Stimulated activated CD8-positive, alpha-beta memory T cell treated with anti-CD3 and anti-CD28 coated beads, Interleukin-4, amount 100 ng/mL, for 48 hours (primary cell): ENCODE measurements at regions not wholly inside any gene's neighbourhood (a gene's known extent, or its start where the extent isn't known, plus 50 kb on each side); places are given as distances from the start of the nearest gene placed in this dataset.
A peak's percentile ranks its signal among the peaks of the same experiment; 100 is the strongest.

Experiments used
- DNase-seq: peaks from one replicate; pipeline ENCODE4 v3.0.0-alpha.2; 2020

DNA sequence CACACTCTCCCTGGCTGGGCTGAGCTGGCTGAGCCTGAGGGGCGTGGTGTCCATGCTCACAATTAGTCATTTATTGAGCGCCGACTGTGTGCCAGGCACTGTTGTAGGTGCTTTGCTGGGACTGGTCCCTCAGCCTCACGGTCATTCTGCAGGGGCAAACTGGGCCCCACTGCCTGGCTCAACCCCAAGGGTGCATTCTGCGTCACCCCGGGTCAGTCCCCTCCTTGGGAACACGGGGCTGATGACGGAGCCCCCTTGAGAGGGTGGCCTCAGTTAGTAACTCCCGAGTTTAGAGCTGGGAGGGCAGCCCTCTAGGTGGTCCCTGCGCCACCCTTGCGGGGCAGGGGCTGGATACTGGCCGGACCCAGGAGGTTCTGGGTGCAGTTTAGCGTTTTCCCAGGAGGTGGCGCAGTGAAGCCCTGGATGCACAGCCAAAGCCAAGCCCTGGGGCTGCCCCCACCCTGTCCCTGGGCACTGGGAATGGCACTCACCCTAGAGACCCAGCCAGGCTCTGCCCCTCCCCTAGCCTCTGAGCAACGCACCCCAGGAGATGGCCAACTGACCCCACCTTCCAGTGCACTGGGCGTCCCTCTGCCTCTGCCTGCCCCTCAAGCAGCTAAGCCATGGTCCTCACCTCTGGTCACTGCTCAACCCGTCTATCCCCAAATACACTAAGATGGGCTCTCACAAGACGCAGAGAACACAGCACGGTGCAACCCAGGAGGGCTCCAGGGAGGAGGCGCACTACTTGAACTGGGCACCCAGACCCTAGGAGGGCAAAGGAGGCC is 243.2 kb upstream of the GSE1 start:
- peak; percentile 85 for DNase-seq

DNA sequence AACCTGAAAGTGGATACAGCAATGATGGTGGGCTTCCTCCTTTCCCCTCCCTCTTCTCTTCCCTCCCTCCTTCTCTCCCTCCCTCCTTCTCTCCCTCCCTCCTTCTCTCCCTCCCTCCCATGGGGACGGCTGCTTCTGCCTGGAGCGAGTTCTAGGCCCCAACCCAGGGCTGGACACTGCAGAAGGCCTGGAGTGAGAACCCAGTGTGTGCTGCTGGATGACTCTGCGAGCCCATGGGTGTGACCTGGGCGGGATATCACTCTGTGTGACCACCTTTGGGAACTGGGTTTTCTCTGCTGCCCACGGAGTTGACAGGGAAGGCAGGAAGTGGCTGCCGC is 242.6 kb upstream of the GSE1 start:
- DNase-seq, result no peak

DNA sequence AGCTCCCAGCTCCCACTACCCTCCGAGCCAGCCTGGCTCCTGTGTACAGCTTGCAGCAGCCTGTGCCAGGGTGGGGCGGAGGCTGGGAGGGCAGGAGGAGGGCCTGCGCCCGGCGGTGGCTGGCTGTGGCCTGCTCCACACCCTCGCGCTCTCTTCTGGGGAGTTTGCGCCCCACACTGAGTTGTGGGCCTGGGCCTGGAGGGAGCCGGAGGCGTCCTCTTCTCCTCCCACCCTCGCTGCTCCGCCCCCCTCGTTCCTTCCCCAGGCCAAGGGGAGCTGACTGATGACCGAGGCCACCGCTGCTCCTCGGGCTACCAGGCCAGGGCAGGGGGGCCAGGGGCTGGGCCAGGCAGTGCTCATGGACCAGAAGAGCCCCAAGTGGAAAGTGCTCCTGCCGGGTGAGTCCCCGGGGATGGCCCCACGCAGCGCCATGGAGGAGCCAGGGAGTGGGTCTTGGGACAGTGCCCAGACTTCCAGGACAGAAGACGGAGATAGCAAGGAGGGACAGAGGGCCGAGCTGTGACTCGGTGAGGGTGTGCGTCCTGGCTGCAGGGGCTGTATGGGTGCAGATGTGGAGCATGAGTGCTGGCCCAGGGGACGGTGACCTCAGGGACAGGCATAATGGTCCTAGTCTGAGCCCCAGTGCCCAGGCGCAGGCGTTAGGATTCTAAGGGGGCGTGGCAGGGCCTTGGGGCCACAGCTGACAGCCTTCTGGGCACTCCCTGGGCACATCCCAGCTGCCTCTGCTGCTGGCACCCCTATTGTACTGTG is 242.1 kb upstream of the GSE1 start:
- no peak for DNase-seq

- DNase-seq, result no peak
These were observed 241.2 kb upstream of the GSE1 start for GRCh38 chr16:85371948-85372347.

GRCh38 chr16:85372627-85373372 is 240.3 kb upstream of the GSE1 start:
- DNase-seq, result peak; percentile 67

- no peak for DNase-seq
These were observed 239.2 kb upstream of the GSE1 start for GRCh38 chr16:85373741-85374570.

DNA sequence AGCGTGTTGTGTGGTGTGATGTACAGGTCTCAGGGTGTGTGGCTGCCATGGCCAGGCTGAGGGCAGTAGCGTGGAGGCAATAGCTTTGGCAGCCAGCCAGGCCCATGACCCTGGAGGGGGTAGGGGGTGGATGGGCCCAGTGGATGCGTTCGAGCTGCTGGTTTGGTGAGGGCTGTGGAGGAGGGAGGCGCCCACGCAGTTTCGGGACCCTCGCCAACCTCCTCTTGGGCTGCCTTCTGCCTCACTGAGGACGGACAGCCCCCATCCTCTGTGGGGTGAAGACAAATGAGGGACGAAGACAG is 238.6 kb upstream of the GSE1 start:
- DNase-seq, result no peak

GRCh38 chr16:85375282-85375681 is 237.8 kb upstream of the GSE1 start:
- DNase-seq, result no peak

- DNase-seq, result no peak
These were observed 236.6 kb upstream of the GSE1 start for GRCh38 chr16:85376292-85377095.

GRCh38 chr16:85377388-85378144 is 235.6 kb upstream of the GSE1 start:
- no peak for DNase-seq

DNA sequence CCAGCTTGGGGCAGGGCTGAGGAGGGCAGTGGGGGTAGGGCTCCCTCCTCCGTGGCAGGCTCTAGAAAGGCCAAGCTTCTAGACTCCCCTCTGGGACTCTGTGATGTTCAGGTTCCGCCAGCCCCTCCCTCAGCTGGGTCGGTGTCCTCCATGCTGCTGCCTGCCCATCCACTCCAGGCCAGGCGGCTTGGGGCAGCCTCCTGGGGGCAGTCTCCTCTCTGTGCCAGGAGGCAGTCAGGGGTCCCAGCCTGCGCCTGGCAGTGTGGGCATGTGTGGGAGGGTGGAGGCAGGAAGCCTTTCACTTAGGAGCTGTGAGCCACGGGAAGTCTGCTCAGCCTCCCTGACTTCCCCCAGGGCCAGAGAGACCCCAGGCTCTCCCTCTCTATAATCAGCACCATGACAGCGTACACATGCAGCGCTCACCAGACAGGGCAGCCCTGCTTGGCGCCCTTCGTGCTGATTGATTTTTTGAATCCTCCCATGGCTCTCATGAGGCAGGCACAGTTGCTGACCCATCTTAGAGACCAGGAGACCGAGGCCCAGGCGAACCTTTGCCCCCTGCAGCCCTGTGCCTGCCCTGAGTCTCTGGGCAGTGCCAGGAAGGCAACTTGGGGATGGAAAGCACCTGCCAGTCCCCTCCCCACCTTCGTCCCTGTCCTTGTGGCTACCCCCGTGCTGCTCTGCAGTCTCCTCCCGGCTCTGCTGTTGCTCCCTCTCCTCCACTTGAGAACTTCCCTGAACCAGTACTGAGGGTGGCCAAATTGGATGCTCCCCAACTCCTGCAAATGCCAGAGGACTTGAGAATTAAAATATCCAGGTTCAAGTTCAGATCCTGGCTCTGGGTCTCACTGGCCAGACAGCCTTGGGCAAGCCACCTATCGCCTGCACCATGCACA is 234.7 kb upstream of the GSE1 start:
- DNase-seq, result no peak

DNA sequence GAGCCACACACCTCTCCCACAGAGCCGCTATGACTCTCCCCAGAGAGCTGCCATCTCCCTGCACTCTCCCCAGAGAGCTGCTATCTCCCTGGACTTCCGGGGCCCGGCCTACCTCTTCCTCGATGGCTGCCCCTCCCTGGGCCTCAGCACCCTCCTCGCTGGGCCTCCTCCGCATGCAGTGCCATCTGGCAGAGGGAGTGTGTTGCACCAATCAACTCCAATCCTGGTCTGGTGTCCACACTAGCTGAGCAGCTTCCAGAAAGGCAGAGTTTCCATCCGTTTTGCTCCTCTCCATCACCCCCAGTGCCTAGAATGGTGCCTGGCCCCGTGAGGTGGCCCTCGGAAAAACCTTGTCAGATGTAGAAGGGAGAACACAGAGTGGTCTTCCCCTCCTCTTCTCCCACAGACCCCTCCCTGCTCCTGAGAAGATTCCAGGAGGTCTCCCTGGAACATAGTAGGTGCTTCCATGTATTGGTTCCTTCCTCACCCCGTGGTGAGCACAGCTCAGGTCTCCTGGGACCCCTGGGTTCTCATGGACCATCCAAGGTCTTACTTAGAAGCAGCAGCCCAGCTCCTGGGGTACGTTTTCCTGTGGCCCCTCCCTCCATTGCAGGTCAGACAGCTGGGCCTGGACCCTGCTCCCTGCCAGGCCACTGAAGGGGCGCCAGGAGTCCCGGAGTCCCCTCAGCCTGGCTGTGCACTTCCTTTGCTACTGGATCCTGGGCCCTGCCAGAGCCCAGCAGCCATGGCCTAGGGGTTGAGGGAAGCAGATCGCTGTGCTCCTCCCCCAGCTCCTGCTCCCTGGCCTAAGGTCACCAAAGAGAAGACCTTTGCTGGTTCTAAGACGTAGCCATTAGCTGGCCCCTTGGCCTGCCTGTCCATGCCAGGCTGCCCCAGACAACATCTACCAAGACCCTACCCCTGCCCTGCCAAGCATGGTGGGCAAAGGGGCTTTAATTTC is 233.8 kb upstream of the GSE1 start:
- no peak for DNase-seq

GRCh38 chr16:85380002-85380395 is 233.1 kb upstream of the GSE1 start:
- no peak for DNase-seq

GRCh38 chr16:85380905-85381737 is 232.0 kb upstream of the GSE1 start:
- DNase-seq, result no peak

DNA sequence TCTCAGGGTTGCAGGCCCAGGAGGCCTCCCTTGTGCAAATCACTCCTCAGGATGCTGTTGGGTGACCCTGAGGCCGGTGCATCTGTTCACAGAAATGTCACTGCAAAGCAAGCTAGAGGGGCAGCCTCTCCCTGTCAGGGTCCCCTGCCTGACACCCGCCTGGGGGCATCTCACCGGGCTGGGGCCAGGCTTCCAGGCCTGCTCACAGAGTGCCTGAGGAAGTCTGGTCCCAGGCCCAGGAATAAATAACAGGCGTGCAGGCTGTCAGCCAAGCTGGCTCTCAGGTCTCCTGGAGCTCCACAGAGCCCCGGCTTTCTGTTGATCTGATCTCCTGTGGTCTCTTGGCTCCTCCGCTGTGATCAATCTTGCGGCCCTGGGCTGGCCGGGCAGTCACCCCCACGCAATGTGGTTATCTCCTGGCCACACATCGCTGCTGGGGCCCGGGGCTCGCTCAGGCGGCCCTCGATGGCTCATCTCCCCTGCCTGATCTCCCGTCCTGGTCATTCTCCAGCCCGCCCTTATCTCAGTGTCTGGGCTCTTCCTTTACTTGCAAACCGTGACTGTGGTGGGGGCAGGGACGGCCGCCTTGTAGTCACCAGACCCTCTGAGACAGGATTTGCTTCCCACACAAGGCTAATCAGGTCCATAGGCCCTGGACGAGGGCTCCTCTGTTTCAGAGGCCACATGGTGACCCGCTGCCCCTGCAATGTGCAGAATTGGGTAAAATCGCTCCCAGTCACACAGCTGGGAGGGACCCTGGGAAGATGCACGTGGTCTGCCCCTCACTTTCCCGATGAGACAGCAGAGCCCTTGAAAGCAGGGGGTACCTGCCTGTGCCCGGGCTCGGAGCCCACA is 231.2 kb upstream of the GSE1 start:
- DNase-seq, result no peak

DNA sequence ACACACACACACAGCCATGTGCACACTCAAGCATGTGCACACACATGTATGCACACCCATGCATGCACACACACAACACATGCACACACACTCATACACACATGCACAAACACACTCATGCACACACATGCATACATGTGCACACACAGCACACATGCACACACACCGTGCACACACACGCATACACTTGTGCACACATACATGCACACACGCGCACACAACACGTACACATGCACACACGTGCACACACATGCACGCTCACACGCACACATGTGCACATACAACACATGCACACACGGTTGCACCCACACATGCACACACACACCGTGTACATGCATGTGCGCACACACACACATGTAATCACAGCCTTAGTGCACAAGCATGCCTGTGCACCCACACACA is 230.4 kb upstream of the GSE1 start:
- DNase-seq, result no peak
